CD14-positive monocyte (primary cell): ENCODE measurements at regions not wholly inside any gene's neighbourhood (a gene's known extent, or its start where the extent isn't known, plus 50 kb on each side); places are given as distances from the start of the nearest gene placed in this dataset.

Experiments
- DNase-seq, 3 donors: peaks; one replicate each; pipeline ENCODE4 v3.0.0-alpha.2; 2011 to 2022
- H2AFZ ChIP-seq: 2 replicates; pipeline ENCODE4 v1.6.0; 2012; ENCODE audit warnings: mild to moderate bottlenecking, low read depth, low read length, inconsistent platforms; ENCODE audit not compliant: insufficient read depth, poor library complexity, severe bottlenecking
- H3K27ac ChIP-seq, 2 donors: 1 replicate in 1 of 2; 2 replicates in 1 of 2; pipeline ENCODE4 v1.5.1; 2012 to 2013; ENCODE audit warnings: low read length in 2 of 2, control low read depth in 1 of 2, inconsistent platforms in 1 of 2, low read depth in 1 of 2, mild to moderate bottlenecking in 1 of 2
- H3K27me3 ChIP-seq, 2 donors: one replicate each; pipeline versions ENCODE4 v1.6.0 to v1.6.1; 2011 to 2013; ENCODE audit warnings: low read length in 2 of 2; ENCODE audit not compliant: control insufficient read depth in 2 of 2, insufficient read depth in 2 of 2
- H3K36me3 ChIP-seq, 2 donors: replicated peaks in 1 of 2; 1 replicate in 1 of 2; 2 replicates in 1 of 2; pipeline versions ENCODE4 v1.5.1 to v1.6.1; 2012 to 2013; ENCODE audit warnings: low read length in 2 of 2, control low read depth in 1 of 2, inconsistent platforms in 1 of 2, mild to moderate bottlenecking in 1 of 2; ENCODE audit not compliant: insufficient read depth in 2 of 2, control insufficient read depth in 1 of 2
- H3K4me1 ChIP-seq, 2 donors: 1 replicate in 1 of 2; 2 replicates in 1 of 2; pipeline versions ENCODE4 v1.5.1 to v1.6.1; 2012 to 2013; ENCODE audit warnings: low read length in 2 of 2, control low read depth in 1 of 2, inconsistent platforms in 1 of 2, mild to moderate bottlenecking in 1 of 2, moderate library complexity in 1 of 2; ENCODE audit not compliant: insufficient read depth in 2 of 2, control insufficient read depth in 1 of 2
- H3K4me2 ChIP-seq: replicated peaks from 2 replicates; pipeline ENCODE3; 2012; ENCODE audit warnings: low read length, moderate library complexity, mild to moderate bottlenecking; ENCODE audit not compliant: poor library complexity, severe bottlenecking; ENCODE audit errors: extremely low read depth
- H3K4me3 ChIP-seq, 3 experiments: fragments of 200-600 bp in 1 of 3; sonication (generic) in 1 of 3; replicated peaks in 1 of 3; 1 replicate in 2 of 3; 2 replicates in 1 of 3; pipeline ENCODE4 v1.5.1; 2011 to 2013; ENCODE audit warnings: low read length in 3 of 3, mild to moderate bottlenecking in 3 of 3, control low read depth in 2 of 3, low read depth in 2 of 3, inconsistent platforms in 1 of 3, moderate library complexity in 1 of 3
- H3K79me2 ChIP-seq: 2 replicates; pipeline ENCODE4 v1.6.0; 2012; ENCODE audit warnings: mild to moderate bottlenecking, control low read depth, inconsistent platforms, low read length, moderate library complexity; ENCODE audit not compliant: insufficient read depth
- H3K9ac ChIP-seq: 2 replicates; pipeline ENCODE4 v1.6.0; 2017; ENCODE audit warnings: low read length, mild to moderate bottlenecking; ENCODE audit not compliant: insufficient read depth, poor library complexity, severe bottlenecking
- H3K9me3 ChIP-seq, 2 donors: replicated peaks in 1 of 2; 1 replicate in 1 of 2; 2 replicates in 1 of 2; pipeline versions ENCODE4 v1.5.1 to v1.6.1; 2012 to 2013; ENCODE audit warnings: low read length in 2 of 2, control low read depth in 1 of 2; ENCODE audit not compliant: control insufficient read depth in 1 of 2, insufficient read depth in 1 of 2
- H4K20me1 ChIP-seq: 2 replicates; pipeline ENCODE4 v1.6.0; 2012; ENCODE audit warnings: mild to moderate bottlenecking, low read length, control low read depth, moderate library complexity; ENCODE audit not compliant: insufficient read depth
- H3K27ac Mint-ChIP-seq, 7 donors: one replicate each; pipeline ENCODE4 v1.8.0; 2020; ENCODE audit warnings: mild to moderate bottlenecking in 7 of 7, mixed read lengths in 7 of 7, moderate library complexity in 6 of 7, inconsistent platforms in 2 of 7
- H3K27me3 Mint-ChIP-seq, 3 donors: one replicate each; pipeline ENCODE4 v1.8.0; 2021 to 2022; ENCODE audit warnings: low read depth in 3 of 3, mild to moderate bottlenecking in 3 of 3, mixed read lengths in 3 of 3, moderate library complexity in 3 of 3, inconsistent platforms in 1 of 3
- H3K36me3 Mint-ChIP-seq, 2 donors: one replicate each; pipeline ENCODE4 v1.8.0; 2020; ENCODE audit warnings: mixed read lengths in 2 of 2, inconsistent platforms in 1 of 2, mild to moderate bottlenecking in 1 of 2
- H3K4me1 Mint-ChIP-seq: one replicate; pipeline ENCODE4 v1.8.0; 2020; ENCODE audit warnings: mild to moderate bottlenecking, mixed read lengths
- H3K4me3 Mint-ChIP-seq, 2 donors: one replicate each; pipeline ENCODE4 v1.8.0; 2020; ENCODE audit warnings: mild to moderate bottlenecking in 2 of 2, mixed read lengths in 2 of 2, moderate library complexity in 1 of 2
- H3K9me3 Mint-ChIP-seq, 7 donors: one replicate each; pipeline ENCODE4 v1.8.0; 2020 to 2022; ENCODE audit warnings: mixed read lengths in 7 of 7, mild to moderate bottlenecking in 6 of 7, moderate library complexity in 6 of 7, inconsistent platforms in 2 of 7
- CTCF ChIP-seq: fragments of 200-600 bp; IDR thresholded peaks from one replicate; pipeline ENCODE4 v1.8.0; 2022; ENCODE audit warnings: antibody characterized with exemption, mild to moderate bottlenecking
- WGBS: methylation state at CpG from one replicate; pipeline ENCODE4 v1.1.5; 2013; ENCODE audit warnings: missing lambda C conversion rate; ENCODE audit not compliant: insufficient coverage; 5-methylcytosine and 5-hydroxymethylcytosine counted together
- intact Hi-C, 2 donors: fragments of 100-400 bp; cut with micrococcal nuclease; formaldehyde crosslinking; loops; one replicate each; pipeline versions ENCODE4 v1.15.0 to v1.15.1; 2023

DNA sequence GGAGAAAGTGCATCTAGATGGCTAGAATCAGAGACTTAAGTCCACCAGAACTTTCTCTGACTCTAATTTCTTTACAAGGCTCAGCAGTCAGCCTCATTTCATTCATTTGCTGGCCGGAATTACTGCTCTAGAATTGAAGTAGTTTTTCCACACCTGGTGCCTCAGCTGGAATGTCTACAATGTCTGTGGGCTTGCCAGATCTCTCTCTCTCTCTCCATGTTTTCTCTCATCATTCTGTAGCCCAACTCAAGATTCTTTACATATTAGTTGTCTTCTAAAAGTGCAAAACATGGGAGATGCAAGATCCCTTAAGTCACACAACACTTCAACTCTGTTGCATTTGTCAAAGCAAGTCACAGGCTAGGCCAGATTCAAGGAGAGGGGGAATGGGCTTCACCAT lies 103.9 kb upstream of the TAF11L2 start:
- Histone ChIP-seq H2AFZ (no peak overlapping the region), H3K9me3 (peaks cover 0 to 4% of the 10 kb centered on the region in 2 donors), H3K79me2 (no peaks in the 10 kb centered on the region), H3K4me1 (peaks cover 8 to 9% of the 10 kb centered on the region in 2 donors), H4K20me1 (no peaks in the 10 kb centered on the region), H3K9ac (no peak overlapping the region), H3K4me2 (no peak overlapping the region), H3K27ac (no peak overlapping the region), H3K36me3 (no peaks in the 10 kb centered on the region), H3K27me3 (no peaks in the 10 kb centered on the region), H3K4me3 (no peak overlapping the region)
- peaks cover 8% of the 10 kb centered on the region for H3K4me1 Mint-ChIP-seq
- H3K27ac Mint-ChIP-seq: no peak overlapping the region
- WGBS: no CpG with 5 or more reads among the region's 1 CpG
- intact Hi-C loops: no loop called here
- H3K36me3 Mint-ChIP-seq: no peaks in the 10 kb centered on the region
- H3K9me3 Mint-ChIP-seq: peaks cover 4 to 12% (median 8%) of the 10 kb centered on the region in 7 donors
- no peak for TF ChIP-seq CTCF
- H3K4me3 Mint-ChIP-seq: no peak overlapping the region
- peaks cover 0 to 4% (median 2%) of the 10 kb centered on the region in 3 donors for H3K27me3 Mint-ChIP-seq
- no peak for DNase-seq

DNA sequence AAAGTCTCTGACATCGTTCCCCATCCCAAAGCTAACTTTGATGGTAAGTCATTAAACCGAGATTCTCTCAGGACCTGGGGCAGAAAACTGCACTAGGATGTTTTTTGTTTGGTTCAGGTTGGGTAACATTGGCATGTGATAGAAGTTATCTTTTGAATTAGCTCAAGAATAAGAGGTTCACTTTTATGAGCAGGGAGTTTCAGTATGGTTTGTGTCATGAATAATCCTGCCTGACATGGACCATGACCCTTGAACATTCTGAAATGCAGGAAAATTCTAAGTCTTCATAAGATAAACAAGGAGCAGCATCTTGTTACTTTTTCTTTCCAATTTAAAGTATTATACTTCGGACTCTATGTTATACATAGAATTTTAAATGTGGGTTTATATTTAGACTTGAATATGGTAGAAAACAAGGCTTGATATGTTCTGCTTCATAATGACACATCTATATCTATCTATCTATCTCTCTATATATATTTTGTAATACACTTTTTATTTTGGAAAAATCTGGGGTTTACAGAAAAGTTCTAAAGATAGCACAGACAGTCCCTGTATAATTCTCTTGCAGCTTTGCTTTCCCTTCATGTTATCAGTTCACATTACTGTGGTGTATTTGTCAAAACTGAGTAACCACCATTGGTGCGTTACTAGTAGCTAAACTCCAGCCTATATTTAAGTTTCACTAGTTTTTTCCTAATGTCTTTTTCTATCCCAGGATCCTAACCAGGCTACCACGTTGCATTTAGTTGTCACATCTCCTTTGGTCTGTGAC lies 102.7 kb upstream of the TAF11L2 start:
- intact Hi-C loops: loop anchor here in 1 of 2 donors (5.0 kb wide), 1 partner anchor 38 kb away; no protein-coding TSS in a partner anchor
- Histone ChIP-seq H3K27me3 (no peaks in the 10 kb centered on the region), H3K9me3 (peaks cover 0 to 4% of the 10 kb centered on the region in 2 donors), H3K9ac (no peak overlapping the region), H4K20me1 (no peaks in the 10 kb centered on the region), H3K79me2 (no peaks in the 10 kb centered on the region), H3K4me2 (no peak overlapping the region), H3K4me3 (no peak overlapping the region), H3K4me1 (peaks cover 18 to 19% of the 10 kb centered on the region in 2 donors), H2AFZ (no peak overlapping the region), H3K36me3 (no peaks in the 10 kb centered on the region), H3K27ac (no peak overlapping the region)
- H3K4me3 Mint-ChIP-seq: no peak overlapping the region
- H3K36me3 Mint-ChIP-seq: no peaks in the 10 kb centered on the region
- 100% methylated on average over 1 of the region's 5 CpGs for WGBS
- H3K27ac Mint-ChIP-seq: no peak overlapping the region
- H3K4me1 Mint-ChIP-seq: peaks cover 19% of the 10 kb centered on the region
- DNase-seq: no peak
- no peak for TF ChIP-seq CTCF
- H3K9me3 Mint-ChIP-seq: peaks cover 4 to 12% (median 8%) of the 10 kb centered on the region in 7 donors
- peaks cover 0 to 5% (median 2%) of the 10 kb centered on the region in 3 donors for H3K27me3 Mint-ChIP-seq
